Activated naive CD4-positive, alpha-beta T cell treated with anti-CD3 and anti-CD28 coated beads, Interleukin-2, amount 10 ng/mL, durations not matched to agents 7 days and 5 days (primary cell): ENCODE measurements at regions not wholly inside any gene's neighbourhood (a gene's known extent, or its start where the extent isn't known, plus 50 kb on each side); places are given as distances from the start of the nearest gene placed in this dataset.

ENCODE experiments used
- CTCF ChIA-PET: fragments of 350-600 bp; sonication (Branson Sonifier 250); formaldehyde crosslinking; loops from one replicate; lab custom pipeline; 2021; ENCODE audit warnings: antibody characterized with exemption; lab: Charles Lee
- DNase-seq: peaks from one replicate; pipeline ENCODE4 v3.0.0-alpha.2; 2020
- H3K27ac Mint-ChIP-seq: one replicate; pipeline ENCODE4 v1.8.0; 2021; ENCODE audit warnings: mild to moderate bottlenecking, moderate library complexity, mixed read lengths
- H3K27me3 Mint-ChIP-seq: one replicate; pipeline ENCODE4 v1.8.0; 2021; ENCODE audit warnings: mild to moderate bottlenecking, mixed read lengths
- H3K36me3 Mint-ChIP-seq: one replicate; pipeline ENCODE4 v1.8.0; 2021; ENCODE audit warnings: mixed read lengths
- H3K4me1 Mint-ChIP-seq: one replicate; pipeline ENCODE4 v1.8.0; 2021; ENCODE audit warnings: mixed read lengths
- H3K4me3 Mint-ChIP-seq: one replicate; pipeline ENCODE4 v1.8.0; 2021; ENCODE audit warnings: mild to moderate bottlenecking, moderate library complexity, mixed read lengths
- H3K9me3 Mint-ChIP-seq: one replicate; pipeline ENCODE4 v1.8.0; 2021; ENCODE audit warnings: mixed read lengths

GRCh38 chr5:85263125-85263524 lies 878.4 kb upstream of the EDIL3 start:
- H3K4me1 Mint-ChIP-seq = no peaks in the 10 kb centered on the region
- no peak overlapping the region for H3K27ac Mint-ChIP-seq
- CTCF ChIA-PET = no interaction called here
- no peaks in the 10 kb centered on the region for H3K27me3 Mint-ChIP-seq
- no peaks in the 10 kb centered on the region for H3K36me3 Mint-ChIP-seq
- peaks cover 1% of the 10 kb centered on the region for H3K9me3 Mint-ChIP-seq
- no peak overlapping the region for H3K4me3 Mint-ChIP-seq
- DNase-seq = no peak

- H3K27ac Mint-ChIP-seq = no peak overlapping the region
- no peaks in the 10 kb centered on the region for H3K36me3 Mint-ChIP-seq
- no peaks in the 10 kb centered on the region for H3K27me3 Mint-ChIP-seq
- peaks cover 1% of the 10 kb centered on the region for H3K9me3 Mint-ChIP-seq
- DNase-seq = no peak
- no peaks in the 10 kb centered on the region for H3K4me1 Mint-ChIP-seq
- CTCF ChIA-PET = no interaction called here
- H3K4me3 Mint-ChIP-seq = no peak overlapping the region
These were observed 882.0 kb upstream of the EDIL3 start for GRCh38 chr5:85266692-85267091.

DNA sequence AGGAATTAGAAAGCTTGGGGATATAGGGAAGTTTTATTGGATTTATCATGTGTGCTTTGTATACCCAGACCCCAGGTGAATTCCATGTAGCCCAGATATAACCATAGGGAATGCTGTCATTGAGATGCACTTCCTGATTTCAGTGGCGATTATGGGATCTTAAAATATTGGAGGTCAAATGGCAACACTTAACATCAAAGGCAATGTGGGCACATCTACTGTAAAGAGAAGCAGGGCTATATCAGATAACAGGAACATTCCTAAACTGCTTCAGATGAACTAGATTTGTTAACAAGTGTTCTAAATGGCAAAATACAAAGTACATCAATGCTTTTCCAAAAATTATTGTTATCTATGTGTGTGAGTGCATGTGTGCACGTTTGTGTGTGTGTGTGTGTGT lies 883.5 kb upstream of the EDIL3 start:
- no peak for DNase-seq
- CTCF ChIA-PET = no interaction called here
- H3K27ac Mint-ChIP-seq = no peak overlapping the region
- H3K9me3 Mint-ChIP-seq = peaks cover 1% of the 10 kb centered on the region
- no peak overlapping the region for H3K4me3 Mint-ChIP-seq
- no peaks in the 10 kb centered on the region for H3K36me3 Mint-ChIP-seq
- H3K27me3 Mint-ChIP-seq = no peaks in the 10 kb centered on the region
- H3K4me1 Mint-ChIP-seq = no peaks in the 10 kb centered on the region

GRCh38 chr5:85278193-85278592 lies 893.5 kb upstream of the EDIL3 start:
- Mint-ChIP-seq H3K36me3 (no peaks in the 10 kb centered on the region), H3K27ac (no peak overlapping the region), H3K9me3 (peaks cover 7% of the 10 kb centered on the region), H3K4me1 (no peaks in the 10 kb centered on the region), H3K27me3 (no peaks in the 10 kb centered on the region), H3K4me3 (no peak overlapping the region)
- DNase-seq = no peak
- CTCF ChIA-PET = interaction anchor here (0.6 kb wide), 1 partner anchor 893 kb away, joined by 3 read pairs; no protein-coding TSS in a partner anchor

GRCh38 chr5:85288914-85289313 lies 904.2 kb upstream of the EDIL3 start:
- no peaks in the 10 kb centered on the region for H3K36me3 Mint-ChIP-seq

DNA sequence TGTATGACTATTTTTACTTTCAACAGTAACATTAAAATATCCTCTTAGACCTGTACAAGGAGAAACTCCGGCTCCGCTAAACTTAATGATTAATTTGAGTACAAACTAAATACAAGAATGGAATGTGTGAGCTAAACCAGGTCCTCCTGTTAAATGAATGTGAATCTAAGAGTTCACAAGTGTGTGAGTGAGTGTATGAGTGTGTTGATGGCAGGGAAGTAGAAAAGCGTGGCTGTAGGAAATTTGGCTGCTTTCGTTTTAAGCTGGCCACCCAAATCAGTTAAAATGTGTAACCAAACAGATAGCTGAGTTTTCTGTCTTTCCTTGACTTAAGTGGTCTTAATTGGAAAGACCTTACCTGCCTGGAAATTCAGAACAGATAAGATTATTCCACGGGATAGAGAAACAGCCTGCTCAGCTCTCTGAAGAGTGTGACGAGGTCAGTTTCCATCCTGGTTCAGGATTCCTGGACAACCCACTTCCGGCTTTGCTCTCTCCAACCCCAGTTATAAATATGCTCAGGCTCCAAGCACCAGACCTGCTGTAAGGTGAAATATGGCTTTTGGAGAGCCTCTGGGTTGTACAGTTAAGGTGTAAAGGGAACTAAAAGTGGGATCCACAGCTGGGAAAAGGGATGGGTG lies 908.6 kb upstream of the EDIL3 start:
- H3K36me3 Mint-ChIP-seq = no peaks in the 10 kb centered on the region
- no peaks in the 10 kb centered on the region for H3K9me3 Mint-ChIP-seq
- no peak overlapping the region for H3K27ac Mint-ChIP-seq
- DNase-seq = no peak
- no peak overlapping the region for H3K4me3 Mint-ChIP-seq
- H3K27me3 Mint-ChIP-seq = no peaks in the 10 kb centered on the region
- CTCF ChIA-PET = no interaction called here
- no peaks in the 10 kb centered on the region for H3K4me1 Mint-ChIP-seq

More at GRCh38 chr5:85288914-85289313, 904.2 kb upstream of the EDIL3 start:
- no peak for DNase-seq
- H3K27me3 Mint-ChIP-seq = no peaks in the 10 kb centered on the region
- CTCF ChIA-PET = no interaction called here
- no peak overlapping the region for H3K4me3 Mint-ChIP-seq
- no peak overlapping the region for H3K27ac Mint-ChIP-seq
- H3K4me1 Mint-ChIP-seq = no peaks in the 10 kb centered on the region
- H3K9me3 Mint-ChIP-seq = no peaks in the 10 kb centered on the region

GRCh38 chr5:85304524-85304923 lies 919.8 kb upstream of the EDIL3 start:
- Mint-ChIP-seq H3K4me1 (no peaks in the 10 kb centered on the region), H3K9me3 (peaks cover 3% of the 10 kb centered on the region), H3K36me3 (no peaks in the 10 kb centered on the region), H3K27ac (no peak overlapping the region), H3K4me3 (no peak overlapping the region), H3K27me3 (no peaks in the 10 kb centered on the region)
- CTCF ChIA-PET = no interaction called here
- no peak for DNase-seq

DNA sequence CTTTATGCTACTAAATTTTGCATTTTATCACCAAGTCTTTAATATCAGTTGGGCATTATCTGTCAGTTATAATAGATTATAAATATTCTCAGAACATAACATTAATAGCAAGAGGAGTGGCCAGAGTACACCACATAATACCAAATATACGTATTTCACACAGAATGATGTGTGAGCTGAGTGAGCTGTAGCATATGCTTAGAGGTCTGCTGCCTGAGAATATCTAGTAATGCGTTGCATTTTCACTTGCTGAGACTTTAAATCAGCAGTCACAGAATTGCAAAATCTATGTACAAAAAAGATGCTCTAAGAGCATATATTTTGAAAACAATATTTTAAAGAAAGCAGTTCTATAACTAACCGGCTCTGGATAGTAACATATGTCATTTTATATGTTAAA lies 921.1 kb upstream of the EDIL3 start:
- peaks cover 6% of the 10 kb centered on the region for H3K9me3 Mint-ChIP-seq
- no peak overlapping the region for H3K27ac Mint-ChIP-seq
- CTCF ChIA-PET = no interaction called here
- H3K36me3 Mint-ChIP-seq = no peaks in the 10 kb centered on the region
- DNase-seq = no peak
- no peak overlapping the region for H3K4me3 Mint-ChIP-seq
- no peaks in the 10 kb centered on the region for H3K4me1 Mint-ChIP-seq
- H3K27me3 Mint-ChIP-seq = no peaks in the 10 kb centered on the region

DNA sequence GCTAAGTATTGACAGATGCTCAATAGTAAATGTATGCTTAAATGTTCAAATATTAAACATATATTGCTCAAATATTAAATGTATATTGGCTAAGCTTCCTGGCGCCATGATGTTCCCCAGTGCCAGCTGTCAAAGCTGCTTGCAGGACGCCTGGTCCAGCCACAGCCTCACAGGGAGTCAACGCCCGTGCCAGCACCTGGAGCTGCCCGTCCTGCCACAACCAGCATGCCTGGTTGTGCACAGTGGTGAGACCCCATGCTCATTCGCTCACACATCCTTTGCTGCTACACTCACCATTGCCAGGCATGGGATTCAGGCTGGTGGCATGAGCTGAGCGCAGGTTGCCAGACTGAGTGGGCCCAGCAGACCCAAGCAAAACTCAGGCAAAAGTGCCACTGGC lies 926.9 kb upstream of the EDIL3 start:
- H3K27me3 Mint-ChIP-seq = no peaks in the 10 kb centered on the region

DNA sequence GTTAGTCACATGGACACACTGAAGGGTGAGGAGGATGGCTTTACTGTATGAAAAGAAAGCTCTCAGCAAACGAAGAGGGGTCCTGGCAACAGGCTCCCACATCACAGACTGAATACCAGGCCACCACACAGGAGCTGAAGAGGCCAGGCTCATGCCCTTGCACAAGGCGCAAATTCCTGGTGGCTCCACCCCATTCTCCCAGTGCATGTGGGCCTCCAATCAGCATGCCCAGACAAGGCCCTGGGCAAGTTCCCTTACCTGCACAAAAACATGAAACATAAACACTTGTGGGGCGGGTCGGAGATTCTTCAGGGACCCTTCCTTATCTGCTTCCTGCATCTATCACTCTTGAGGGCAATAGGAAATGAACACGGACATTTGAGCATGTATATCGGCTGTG lies 935.8 kb upstream of the EDIL3 start:
- H3K9me3 Mint-ChIP-seq = no peaks in the 10 kb centered on the region
- no peaks in the 10 kb centered on the region for H3K36me3 Mint-ChIP-seq
- no peak for DNase-seq
- no peak overlapping the region for H3K4me3 Mint-ChIP-seq
- CTCF ChIA-PET = no interaction called here
- no peak overlapping the region for H3K27ac Mint-ChIP-seq
- no peaks in the 10 kb centered on the region for H3K27me3 Mint-ChIP-seq
- no peaks in the 10 kb centered on the region for H3K4me1 Mint-ChIP-seq

More for the DNA sequence above, 926.9 kb upstream of the EDIL3 start:
- Mint-ChIP-seq H3K4me3 (no peak overlapping the region), H3K27ac (no peak overlapping the region), H3K9me3 (peaks cover 6% of the 10 kb centered on the region), H3K4me1 (no peaks in the 10 kb centered on the region), H3K36me3 (no peaks in the 10 kb centered on the region)
- CTCF ChIA-PET = no interaction called here
- DNase-seq = no peak

- Mint-ChIP-seq H3K27ac (no peak overlapping the region), H3K36me3 (no peaks in the 10 kb centered on the region), H3K9me3 (peaks cover 2% of the 10 kb centered on the region), H3K4me3 (no peak overlapping the region), H3K27me3 (no peaks in the 10 kb centered on the region), H3K4me1 (no peaks in the 10 kb centered on the region)
- DNase-seq = no peak
- CTCF ChIA-PET = no interaction called here
These were observed 948.6 kb upstream of the EDIL3 start for GRCh38 chr5:85333276-85333675.

DNA sequence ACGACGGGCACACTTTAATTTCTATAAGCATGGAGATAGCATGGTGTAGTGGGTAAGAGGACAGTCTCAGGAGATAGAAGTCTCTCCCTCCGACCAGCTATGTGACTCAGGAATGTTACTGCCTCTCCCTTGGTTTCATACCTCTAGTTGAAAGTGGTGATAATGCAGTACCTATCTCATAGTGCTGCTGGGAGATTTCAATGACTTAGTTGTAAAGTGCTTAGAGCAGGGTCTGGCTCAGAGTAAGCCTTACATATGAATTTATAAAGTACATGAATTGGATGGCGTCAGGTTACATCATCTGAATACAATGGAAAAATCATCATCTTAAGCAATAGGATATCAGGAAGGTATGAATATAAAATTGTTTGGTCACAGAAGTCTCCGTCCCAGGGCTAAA lies 952.8 kb upstream of the EDIL3 start:
- Mint-ChIP-seq H3K4me3 (no peak overlapping the region), H3K27me3 (no peaks in the 10 kb centered on the region), H3K9me3 (peaks cover 2% of the 10 kb centered on the region), H3K4me1 (no peaks in the 10 kb centered on the region), H3K27ac (no peak overlapping the region), H3K36me3 (no peaks in the 10 kb centered on the region)
- CTCF ChIA-PET = no interaction called here
- no peak for DNase-seq

- Mint-ChIP-seq H3K27me3 (no peaks in the 10 kb centered on the region), H3K4me1 (no peaks in the 10 kb centered on the region), H3K4me3 (no peak overlapping the region), H3K27ac (no peak overlapping the region), H3K36me3 (no peaks in the 10 kb centered on the region), H3K9me3 (peaks cover 3% of the 10 kb centered on the region)
- no peak for DNase-seq
- CTCF ChIA-PET = no interaction called here
These were observed 956.1 kb upstream of the EDIL3 start for GRCh38 chr5:85340790-85341189.

- H3K4me3 Mint-ChIP-seq = no peak overlapping the region
These were observed 961.1 kb upstream of the EDIL3 start for GRCh38 chr5:85345818-85346217.

GRCh38 chr5:85357309-85357708 lies 972.6 kb upstream of the EDIL3 start:
- no peak overlapping the region for H3K27ac Mint-ChIP-seq
- CTCF ChIA-PET = no interaction called here
- H3K4me3 Mint-ChIP-seq = no peak overlapping the region
- no peaks in the 10 kb centered on the region for H3K4me1 Mint-ChIP-seq
- no peaks in the 10 kb centered on the region for H3K27me3 Mint-ChIP-seq
- no peaks in the 10 kb centered on the region for H3K36me3 Mint-ChIP-seq
- no peak for DNase-seq
- H3K9me3 Mint-ChIP-seq = peaks cover 4% of the 10 kb centered on the region

More at GRCh38 chr5:85345818-85346217, 961.1 kb upstream of the EDIL3 start:
- H3K9me3 Mint-ChIP-seq = peaks cover 1% of the 10 kb centered on the region
- H3K36me3 Mint-ChIP-seq = no peaks in the 10 kb centered on the region
- H3K27me3 Mint-ChIP-seq = no peaks in the 10 kb centered on the region
- H3K27ac Mint-ChIP-seq = no peak overlapping the region
- no peaks in the 10 kb centered on the region for H3K4me1 Mint-ChIP-seq
- no peak for DNase-seq
- CTCF ChIA-PET = no interaction called here

GRCh38 chr5:85375525-85375924 lies 990.8 kb upstream of the EDIL3 start:
- H3K4me3 Mint-ChIP-seq = no peak overlapping the region
- peaks cover 1% of the 10 kb centered on the region for H3K9me3 Mint-ChIP-seq
- CTCF ChIA-PET = no interaction called here
- H3K27ac Mint-ChIP-seq = no peak overlapping the region
- no peaks in the 10 kb centered on the region for H3K4me1 Mint-ChIP-seq
- no peaks in the 10 kb centered on the region for H3K36me3 Mint-ChIP-seq
- no peak for DNase-seq
- H3K27me3 Mint-ChIP-seq = no peaks in the 10 kb centered on the region
